ENCODE measurements at regions not wholly inside any gene's neighbourhood (a gene's known extent, or its start where the extent isn't known, plus 50 kb on each side); places are given as distances from the start of the nearest gene placed in this dataset.
A peak's percentile ranks its signal among the peaks of the same experiment; 100 is the strongest.

DNA sequence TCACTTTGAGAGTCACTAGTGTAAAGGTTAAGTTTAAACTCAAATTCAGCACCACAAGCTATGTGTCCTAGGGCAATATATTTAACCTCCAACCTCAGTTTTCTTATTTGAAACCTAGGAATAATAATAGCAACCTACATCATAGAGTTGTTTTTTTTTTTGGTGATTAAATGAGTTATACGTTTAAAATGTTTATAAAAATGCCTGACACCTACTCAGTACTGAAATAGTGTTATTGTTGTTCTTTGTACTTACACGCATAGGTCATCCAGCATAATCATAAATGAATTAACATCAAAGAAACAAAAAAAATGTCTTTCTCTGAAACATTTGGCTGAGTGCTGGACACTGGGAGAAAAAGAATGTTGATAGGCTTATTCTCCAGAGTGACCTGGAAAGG lies 266.8 kb upstream of the PRMT6 start:
- Mint-ChIP-seq H3K9me3 (ENCODE audit: unreplicated experiment) (no peaks in the 10 kb centered on the region), H3K36me3 (ENCODE audit: insufficient read depth, unreplicated experiment) (no peaks in the 10 kb centered on the region), H3K4me1 (ENCODE audit: insufficient read depth, unreplicated experiment) (no peaks in the 10 kb centered on the region), H3K4me3 (ENCODE audit: unreplicated experiment) (no peak overlapping the region), H3K27ac (ENCODE audit: low read depth, unreplicated experiment) (no peak overlapping the region), H3K27me3 (ENCODE audit: insufficient read depth, unreplicated experiment) (no peaks in the 10 kb centered on the region)
- intact Hi-C loops (cut with micrococcal nuclease) = loop anchor here (10.0 kb wide), 1 partner anchor 355 kb away; the partner anchor contains the start of gene NTNG1
- TF ChIP-seq, protein P1, sequence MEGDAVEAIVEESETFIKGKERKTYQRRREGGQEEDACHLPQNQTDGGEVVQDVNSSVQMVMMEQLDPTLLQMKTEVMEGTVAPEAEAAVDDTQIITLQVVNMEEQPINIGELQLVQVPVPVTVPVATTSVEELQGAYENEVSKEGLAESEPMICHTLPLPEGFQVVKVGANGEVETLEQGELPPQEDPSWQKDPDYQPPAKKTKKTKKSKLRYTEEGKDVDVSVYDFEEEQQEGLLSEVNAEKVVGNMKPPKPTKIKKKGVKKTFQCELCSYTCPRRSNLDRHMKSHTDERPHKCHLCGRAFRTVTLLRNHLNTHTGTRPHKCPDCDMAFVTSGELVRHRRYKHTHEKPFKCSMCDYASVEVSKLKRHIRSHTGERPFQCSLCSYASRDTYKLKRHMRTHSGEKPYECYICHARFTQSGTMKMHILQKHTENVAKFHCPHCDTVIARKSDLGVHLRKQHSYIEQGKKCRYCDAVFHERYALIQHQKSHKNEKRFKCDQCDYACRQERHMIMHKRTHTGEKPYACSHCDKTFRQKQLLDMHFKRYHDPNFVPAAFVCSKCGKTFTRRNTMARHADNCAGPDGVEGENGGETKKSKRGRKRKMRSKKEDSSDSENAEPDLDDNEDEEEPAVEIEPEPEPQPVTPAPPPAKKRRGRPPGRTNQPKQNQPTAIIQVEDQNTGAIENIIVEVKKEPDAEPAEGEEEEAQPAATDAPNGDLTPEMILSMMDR (IDR thresholded peaks at IDR 0.05; ENCODE audit: unreplicated experiment) = no peak
- CTCF ChIA-PET = no interaction called here
- DNase-seq (ENCODE audit: unreplicated experiment) = no peak
- POLR2A ChIA-PET = interaction anchor here (0.6 kb wide), 1 partner anchor 22 kb away, joined by 3 read pairs; no protein-coding TSS in a partner anchor
- BruUV-seq (replicated peaks) = no TSS peak

DNA sequence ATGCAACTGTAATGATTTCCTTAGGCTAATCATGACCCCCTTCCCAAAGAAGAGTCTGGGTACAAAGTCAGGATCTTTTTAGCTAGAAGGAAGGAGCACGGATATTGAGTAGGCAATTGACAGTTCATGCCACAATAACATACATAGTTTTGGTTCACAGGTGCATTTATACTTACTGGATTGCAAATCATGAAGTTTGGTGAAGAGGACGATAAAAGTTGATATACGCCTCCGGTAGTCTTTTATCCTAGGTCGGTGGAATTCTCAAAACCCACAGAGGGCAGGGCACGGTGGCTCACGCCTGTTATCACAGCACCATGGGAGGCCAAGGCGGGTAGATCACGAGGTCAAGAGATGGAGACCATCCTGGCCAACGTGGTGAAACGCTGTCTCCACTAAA lies 265.4 kb upstream of the PRMT6 start:
- no peak overlapping the region for H3K4me3 Mint-ChIP-seq (ENCODE audit: unreplicated experiment)

DNA sequence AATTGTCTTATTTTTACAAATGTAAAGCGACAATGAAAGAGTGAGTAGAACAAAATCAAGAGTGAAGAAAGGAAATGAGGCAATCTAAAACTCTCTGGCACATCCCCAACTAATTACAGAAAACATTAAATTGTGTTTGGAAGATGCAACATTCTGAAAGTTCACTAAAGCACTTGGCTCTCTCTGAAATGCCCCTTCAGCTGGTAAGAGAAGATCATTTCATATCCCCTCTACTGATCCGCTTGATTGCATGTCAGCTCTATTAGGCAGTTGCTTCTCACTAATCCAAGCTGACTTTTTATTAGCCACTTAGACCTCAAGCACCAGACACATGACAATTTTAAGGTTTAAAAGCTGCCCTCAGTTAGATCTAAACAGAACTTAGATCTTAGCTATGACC lies 262.8 kb upstream of the PRMT6 start:
- H3K27ac Mint-ChIP-seq (ENCODE audit: low read depth, unreplicated experiment) = no peak overlapping the region
- DNase-seq (ENCODE audit: unreplicated experiment) = no peak
- H3K4me1 Mint-ChIP-seq (ENCODE audit: insufficient read depth, unreplicated experiment) = no peaks in the 10 kb centered on the region
- POLR2A ChIA-PET = interaction anchor here (0.7 kb wide), 1 partner anchor 865 kb away, joined by 4 read pairs; no protein-coding TSS in a partner anchor
- BruUV-seq (replicated peaks) = no TSS peak
- intact Hi-C loops (cut with micrococcal nuclease) = loop anchor here (10.0 kb wide), 1 partner anchor 351 kb away; the partner anchor contains the start of gene NTNG1
- H3K36me3 Mint-ChIP-seq (ENCODE audit: insufficient read depth, unreplicated experiment) = no peaks in the 10 kb centered on the region
- H3K4me3 Mint-ChIP-seq (ENCODE audit: unreplicated experiment) = no peak overlapping the region
- no peaks in the 10 kb centered on the region for H3K27me3 Mint-ChIP-seq (ENCODE audit: insufficient read depth, unreplicated experiment)
- no peaks in the 10 kb centered on the region for H3K9me3 Mint-ChIP-seq (ENCODE audit: unreplicated experiment)
- TF ChIP-seq, protein P1 (IDR thresholded peaks at IDR 0.05; ENCODE audit: unreplicated experiment) = no peak
- CTCF ChIA-PET = interaction anchor here (0.5 to 0.8 kb wide), 4 partner anchors 10 to 890 kb away, joined by 3 to 4 read pairs (median 3); no protein-coding TSS in a partner anchor

More for the DNA sequence above, 265.4 kb upstream of the PRMT6 start:
- no TSS peak for BruUV-seq (replicated peaks)
- no peak overlapping the region for H3K27ac Mint-ChIP-seq (ENCODE audit: low read depth, unreplicated experiment)
- intact Hi-C loops (cut with micrococcal nuclease) = loop anchor here (10.0 kb wide), 1 partner anchor 354 kb away; the partner anchor contains the start of gene NTNG1
- ChIA-PET CTCF (no interaction called here), POLR2A (no interaction called here)
- H3K36me3 Mint-ChIP-seq (ENCODE audit: insufficient read depth, unreplicated experiment) = no peaks in the 10 kb centered on the region
- no peaks in the 10 kb centered on the region for H3K4me1 Mint-ChIP-seq (ENCODE audit: insufficient read depth, unreplicated experiment)
- no peaks in the 10 kb centered on the region for H3K9me3 Mint-ChIP-seq (ENCODE audit: unreplicated experiment)
- DNase-seq (ENCODE audit: unreplicated experiment) = no peak
- TF ChIP-seq, protein P1 (IDR thresholded peaks at IDR 0.05; ENCODE audit: unreplicated experiment) = no peak
- no peaks in the 10 kb centered on the region for H3K27me3 Mint-ChIP-seq (ENCODE audit: insufficient read depth, unreplicated experiment)

DNA sequence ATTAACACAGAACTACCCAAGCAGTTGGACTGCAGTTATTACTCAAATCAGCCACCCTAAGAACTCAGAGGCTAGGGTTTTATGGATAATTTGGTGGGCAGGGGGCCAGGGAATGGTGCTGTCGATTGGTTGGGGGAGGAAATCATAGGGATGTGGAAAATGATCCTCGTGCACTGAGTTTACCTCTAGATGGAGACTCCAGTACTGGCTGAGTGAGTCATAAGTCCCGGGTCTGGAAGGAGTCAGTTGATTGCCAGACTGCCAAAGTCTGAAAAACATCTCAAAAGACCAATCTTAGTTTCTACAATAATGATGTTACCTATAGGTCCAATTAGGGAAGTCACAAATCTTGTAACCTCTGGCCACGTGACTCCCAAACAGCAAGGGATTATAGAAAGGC lies 257.5 kb upstream of the PRMT6 start:
- ChIA-PET CTCF (interaction anchor here (0.9 kb wide), 1 partner anchor 631 kb away, joined by 4 read pairs; no protein-coding TSS in a partner anchor), POLR2A (no interaction called here)
- DNase-seq (ENCODE audit: unreplicated experiment) = peak; percentile 34
- Mint-ChIP-seq H3K9me3 (ENCODE audit: unreplicated experiment) (no peaks in the 10 kb centered on the region), H3K27ac (ENCODE audit: low read depth, unreplicated experiment) (no peak overlapping the region), H3K36me3 (ENCODE audit: insufficient read depth, unreplicated experiment) (no peaks in the 10 kb centered on the region), H3K4me3 (ENCODE audit: unreplicated experiment) (no peak overlapping the region), H3K27me3 (ENCODE audit: insufficient read depth, unreplicated experiment) (no peaks in the 10 kb centered on the region), H3K4me1 (ENCODE audit: insufficient read depth, unreplicated experiment) (no peaks in the 10 kb centered on the region)
- intact Hi-C loops (cut with micrococcal nuclease) = loop anchor here (10.0 kb wide), 1 partner anchor 346 kb away; the partner anchor contains the start of gene NTNG1
- no TSS peak for BruUV-seq (replicated peaks)
- TF ChIP-seq, protein P1 (IDR thresholded peaks at IDR 0.05; ENCODE audit: unreplicated experiment) = no peak

Measured in MCF 10A (cell line).